T1000 (cell line): ENCODE measurements at regions not wholly inside any gene's neighbourhood (a gene's known extent, or its start where the extent isn't known, plus 50 kb on each side); places are given as distances from the start of the nearest gene placed in this dataset.
A peak's percentile ranks its signal among the peaks of the same experiment; 100 is the strongest.
"Not testable (repeated sequence)": the region's sequence is repeated elsewhere in the genome, so short reads cannot be mapped to it uniquely, and the experiment has no call there.

Experiments
- DNase-seq: peaks from one replicate; lab custom pipeline; 2025; ENCODE audit warnings: mixed read lengths; lab: John Stamatoyannopoulos, UW

- peak; percentile 2 for DNase-seq
Observed at GRCh38 chr2:56981554-56981953, 797.8 kb downstream of the CCDC85A start.

- DNase-seq: no peak
Observed at GRCh38 chr2:56985609-56986008, 801.8 kb downstream of the CCDC85A start.

GRCh38 chr2:57022496-57022895 is 838.7 kb downstream of the CCDC85A start:
- DNase-seq: no peak

GRCh38 chr2:57044931-57045635 is 861.3 kb downstream of the CCDC85A start:
- DNase-seq: no peak

- DNase-seq: no peak
Observed at GRCh38 chr2:57049273-57049672, 865.5 kb downstream of the CCDC85A start.

GRCh38 chr2:57050007-57050406 is 866.2 kb downstream of the CCDC85A start:
- DNase-seq: no peak

- DNase-seq: not testable (repeated sequence)
Observed at GRCh38 chr2:57066301-57066700, 882.5 kb downstream of the CCDC85A start.

- no peak for DNase-seq
Observed at GRCh38 chr2:57075226-57075625, 891.4 kb downstream of the CCDC85A start.

GRCh38 chr2:57080035-57080434 is 896.2 kb downstream of the CCDC85A start:
- no peak for DNase-seq

- DNase-seq: no peak
Observed at GRCh38 chr2:57084697-57085281, 901.0 kb downstream of the CCDC85A start.

- no peak for DNase-seq
Observed at GRCh38 chr2:57093020-57093419, 909.2 kb downstream of the CCDC85A start.

- no peak for DNase-seq
Observed at GRCh38 chr2:57097855-57098254, 914.1 kb downstream of the CCDC85A start.

- no peak for DNase-seq
Observed at GRCh38 chr2:57100436-57100835, 916.6 kb downstream of the CCDC85A start.

- no peak for DNase-seq
Observed at GRCh38 chr2:57105694-57106093, 921.9 kb downstream of the CCDC85A start.

- DNase-seq: no peak
Observed at GRCh38 chr2:57107353-57107752, 923.6 kb downstream of the CCDC85A start.

- no peak for DNase-seq
Observed at GRCh38 chr2:57111531-57111930, 927.7 kb downstream of the CCDC85A start.

GRCh38 chr2:57119141-57119540 is 927.5 kb upstream of the VRK2 start:
- no peak for DNase-seq

GRCh38 chr2:57126410-57126809 is 920.2 kb upstream of the VRK2 start:
- no peak for DNase-seq

GRCh38 chr2:57139179-57139578 is 907.4 kb upstream of the VRK2 start:
- no peak for DNase-seq

- no peak for DNase-seq
Observed at GRCh38 chr2:57141269-57141668, 905.3 kb upstream of the VRK2 start.

GRCh38 chr2:57146951-57147350 is 899.7 kb upstream of the VRK2 start:
- no peak for DNase-seq

- DNase-seq: no peak
Observed at GRCh38 chr2:57156231-57156924, 890.2 kb upstream of the VRK2 start.

- DNase-seq: no peak
Observed at GRCh38 chr2:57160976-57161375, 885.6 kb upstream of the VRK2 start.
